H9 (cell line): ENCODE measurements at regions not wholly inside any gene's neighbourhood (a gene's known extent, or its start where the extent isn't known, plus 50 kb on each side); places are given as distances from the start of the nearest gene placed in this dataset.

Source experiments
- DNase-seq: peaks from one replicate; pipeline ENCODE4 v3.0.0-alpha.2; 2017
- H2AFZ ChIP-seq: one replicate; pipeline ENCODE4 v1.6.1; 2013; ENCODE audit warnings: mild to moderate bottlenecking, low read length, control low read depth, moderate library complexity
- H2AK5ac ChIP-seq: 2 replicates; pipeline ENCODE4 v1.6.1; 2013; ENCODE audit warnings: low read length, control low read depth, mixed read lengths; ENCODE audit not compliant: insufficient read length
- H2BK120ac ChIP-seq: one replicate; pipeline ENCODE4 v1.6.1; 2013; ENCODE audit warnings: low read depth, mild to moderate bottlenecking, low read length, control low read depth, inconsistent platforms; ENCODE audit not compliant: poor library complexity, severe bottlenecking
- H2BK12ac ChIP-seq: 2 replicates; pipeline ENCODE4 v1.6.1; 2013; ENCODE audit warnings: low read length, control low read depth, mixed read lengths, low read depth; ENCODE audit not compliant: insufficient read length
- H2BK15ac ChIP-seq: 2 replicates; pipeline ENCODE4 v1.6.1; 2013; ENCODE audit warnings: low read depth, low read length, control low read depth
- H2BK20ac ChIP-seq: one replicate; pipeline ENCODE4 v1.6.1; 2013; ENCODE audit warnings: low read depth, mild to moderate bottlenecking, low read length, control low read depth, inconsistent platforms; ENCODE audit not compliant: poor library complexity, severe bottlenecking
- H2BK5ac ChIP-seq: 2 replicates; pipeline ENCODE4 v1.6.1; 2013; ENCODE audit warnings: low read length, control low read depth, mixed read lengths; ENCODE audit not compliant: insufficient read length
- H3K14ac ChIP-seq: 2 replicates; pipeline ENCODE4 v1.6.1; 2013; ENCODE audit warnings: low read length, control low read depth; ENCODE audit not compliant: insufficient read depth
- H3K18ac ChIP-seq: 2 replicates; pipeline ENCODE4 v1.6.1; 2013; ENCODE audit warnings: low read depth, mild to moderate bottlenecking, mixed read lengths, low read length, control low read depth; ENCODE audit not compliant: insufficient read length
- H3K23ac ChIP-seq: 2 replicates; pipeline ENCODE4 v1.6.1; 2013; ENCODE audit warnings: low read length, control low read depth, mixed read lengths, low read depth; ENCODE audit not compliant: insufficient read length
- H3K23me2 ChIP-seq: 2 replicates; pipeline ENCODE4 v1.6.1; 2013; ENCODE audit warnings: low read depth, mild to moderate bottlenecking, mixed read lengths, low read length, control low read depth; ENCODE audit not compliant: insufficient read length, poor library complexity, severe bottlenecking
- H3K27ac ChIP-seq: 2 replicates; pipeline ENCODE4 v1.5.1; 2013; ENCODE audit warnings: low read length, control low read depth, mixed read lengths, low read depth; ENCODE audit not compliant: insufficient read length
- H3K27me3 ChIP-seq: 2 replicates; pipeline ENCODE4 v1.6.1; 2013; ENCODE audit warnings: low read length, control low read depth, inconsistent platforms; ENCODE audit not compliant: insufficient read depth
- H3K4ac ChIP-seq: 2 replicates; pipeline ENCODE4 v1.6.1; 2013; ENCODE audit warnings: low read depth, mild to moderate bottlenecking, control low read depth, inconsistent platforms, low read length, moderate library complexity
- H3K4me1 ChIP-seq: 2 replicates; pipeline ENCODE4 v1.6.1; 2013; ENCODE audit warnings: low read length, control low read depth, inconsistent platforms; ENCODE audit not compliant: insufficient read depth
- H3K4me2 ChIP-seq: 2 replicates; pipeline ENCODE4 v1.6.1; 2013; ENCODE audit warnings: low read length, control low read depth, mixed read lengths; ENCODE audit not compliant: insufficient read length, insufficient read depth
- H3K56ac ChIP-seq: 2 replicates; pipeline ENCODE4 v1.6.1; 2013; ENCODE audit warnings: low read depth, mild to moderate bottlenecking, mixed read lengths, low read length, control low read depth; ENCODE audit not compliant: insufficient read length
- H3K79me1 ChIP-seq: 2 replicates; pipeline ENCODE4 v1.6.1; 2013; ENCODE audit warnings: low read depth, mild to moderate bottlenecking, moderate library complexity, low read length, control low read depth, inconsistent platforms; ENCODE audit not compliant: insufficient read depth, poor library complexity, severe bottlenecking
- H3K79me2 ChIP-seq: 2 replicates; pipeline ENCODE4 v1.6.1; 2013; ENCODE audit warnings: low read length, control low read depth, inconsistent platforms; ENCODE audit not compliant: insufficient read depth
- H3K9ac ChIP-seq: 2 replicates; pipeline ENCODE4 v1.6.1; 2013; ENCODE audit warnings: low read length, control low read depth, mixed read lengths; ENCODE audit not compliant: insufficient read length; ENCODE audit errors: extremely low read depth
- H3K9me3 ChIP-seq: one replicate; pipeline ENCODE4 v1.6.1; 2013; ENCODE audit warnings: low read depth, low read length, inconsistent platforms; ENCODE audit not compliant: control insufficient read depth
- H3T11ph ChIP-seq: one replicate; pipeline ENCODE4 v1.6.1; 2013; ENCODE audit warnings: mild to moderate bottlenecking, low read length, control low read depth, inconsistent platforms
- H4K20me1 ChIP-seq: one replicate; pipeline ENCODE4 v1.6.1; 2013; ENCODE audit not compliant: control insufficient read depth, insufficient read length, insufficient read depth
- H4K5ac ChIP-seq: 2 replicates; pipeline ENCODE4 v1.6.1; 2013; ENCODE audit warnings: low read depth, mild to moderate bottlenecking, mixed read lengths, low read length, control low read depth; ENCODE audit not compliant: insufficient read length
- H4K8ac ChIP-seq: replicated peaks from 2 replicates; pipeline ENCODE4 v1.6.1; 2013; ENCODE audit warnings: low read length, control low read depth, mixed read lengths, low read depth; ENCODE audit not compliant: insufficient read length
- H4K91ac ChIP-seq: 2 replicates; pipeline ENCODE4 v1.6.1; 2013; ENCODE audit warnings: low read depth, mild to moderate bottlenecking, moderate library complexity, mixed read lengths, low read length, control low read depth; ENCODE audit not compliant: insufficient read length
- H3K27ac Mint-ChIP-seq, 3 experiments: 2 replicates in 2 of 3; 3 replicates in 1 of 3; pipeline ENCODE4 v1.8.0; 2020 to 2021; ENCODE audit warnings: mixed read lengths in 3 of 3, mild to moderate bottlenecking in 1 of 3, moderate library complexity in 1 of 3
- H3K27me3 Mint-ChIP-seq: 2 replicates; pipeline ENCODE4 v1.8.0; 2021; ENCODE audit warnings: low read depth, mild to moderate bottlenecking, moderate library complexity, mixed read lengths
- H3K36me3 Mint-ChIP-seq, 3 experiments: 2 replicates in 2 of 3; 3 replicates in 1 of 3; pipeline ENCODE4 v1.8.0; 2020 to 2021; ENCODE audit warnings: low read depth in 3 of 3, mixed read lengths in 3 of 3; ENCODE audit not compliant: insufficient read depth in 1 of 3
- H3K4me1 Mint-ChIP-seq, 2 experiments: 2 replicates each; pipeline ENCODE4 v1.8.0; 2020; ENCODE audit warnings: mixed read lengths in 2 of 2
- H3K4me3 Mint-ChIP-seq, 2 experiments: 2 replicates in 1 of 2; 3 replicates in 1 of 2; pipeline ENCODE4 v1.8.0; 2020 to 2021; ENCODE audit warnings: mild to moderate bottlenecking in 2 of 2, mixed read lengths in 2 of 2, moderate library complexity in 1 of 2
- H3K9me3 Mint-ChIP-seq, 2 experiments: 2 replicates in 1 of 2; 3 replicates in 1 of 2; pipeline ENCODE4 v1.8.0; 2020; ENCODE audit warnings: mild to moderate bottlenecking in 2 of 2, mixed read lengths in 2 of 2, moderate library complexity in 1 of 2
- WGBS: extraction: QIAGEN DNeasy Blood & Tissue Kit; methylation state at CpG from one replicate; pipeline ENCODE4 v1.1.7; 2013; ENCODE audit warnings: missing lambda C conversion rate, low lambda C conversion rate, mixed read lengths; ENCODE audit not compliant: insufficient read length; ENCODE audit errors: extremely low coverage; 5-methylcytosine and 5-hydroxymethylcytosine counted together
- TF ChIP-seq, protein P1 (sequence below): fragments of 200-600 bp; sonication (generic); conservative IDR thresholded peaks from 3 replicates; pipeline ENCODE4 v1.8.0; 2021; ENCODE audit warnings: antibody characterized with exemption, mild to moderate bottlenecking

DNA sequence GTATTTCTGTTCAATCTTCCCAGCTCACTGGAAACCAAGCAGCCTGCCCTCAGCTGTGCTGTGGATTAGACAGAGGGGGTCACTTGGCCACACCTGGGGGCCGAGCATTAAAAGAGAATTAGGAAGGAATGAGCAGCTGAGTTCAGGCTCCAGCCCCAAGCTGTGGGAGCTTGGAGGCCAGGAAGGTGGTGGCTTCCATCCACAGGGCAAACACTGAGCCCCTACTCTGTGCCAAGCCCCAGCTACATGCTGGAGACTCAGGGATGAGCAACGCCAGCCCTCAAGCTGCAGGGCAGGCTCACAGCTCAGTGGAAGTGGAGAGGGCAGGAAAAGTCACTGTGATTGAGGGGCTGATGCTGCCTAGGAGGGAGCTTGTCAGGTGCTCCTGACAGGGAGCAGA lies 412.7 kb downstream of the BCL11B start:
- H3K9me3 Mint-ChIP-seq: peaks cover 0 to 4% of the 10 kb centered on the region in 2 experiments; a peak in 3 of 5 replicates
- Histone ChIP-seq H2BK12ac (no peak overlapping the region), H2BK20ac (no peak overlapping the region), H3K4me1 (no peaks in the 10 kb centered on the region), H3K9me3 (no peaks in the 10 kb centered on the region), H2BK120ac (no peak overlapping the region), H3K23ac (no peak overlapping the region), H3K4ac (no peak overlapping the region), H4K5ac (no peak overlapping the region), H2AFZ (no peak overlapping the region), H4K20me1 (no peaks in the 10 kb centered on the region), H4K8ac (no peak overlapping the region), H3K9ac (no peak overlapping the region), H2AK5ac (no peak overlapping the region), H3K27ac (no peak overlapping the region), H2BK15ac (no peak overlapping the region), H3K79me2 (no peaks in the 10 kb centered on the region), H3K79me1 (no peaks in the 10 kb centered on the region), H4K91ac (no peak overlapping the region), H3K56ac (no peak overlapping the region), H3K27me3 (no peaks in the 10 kb centered on the region), H3K14ac (peak overlapping the region; percentile 11; the same call in 1 of the 2 replicates), H2BK5ac (no peak overlapping the region), H3T11ph (no peak overlapping the region), H3K23me2 (no peaks in the 10 kb centered on the region), H3K18ac (no peak overlapping the region), H3K4me2 (no peak overlapping the region)
- no peak for DNase-seq
- no peaks in the 10 kb centered on the region; a peak in 1 of 4 replicates for H3K4me1 Mint-ChIP-seq
- TF ChIP-seq, protein P1, sequence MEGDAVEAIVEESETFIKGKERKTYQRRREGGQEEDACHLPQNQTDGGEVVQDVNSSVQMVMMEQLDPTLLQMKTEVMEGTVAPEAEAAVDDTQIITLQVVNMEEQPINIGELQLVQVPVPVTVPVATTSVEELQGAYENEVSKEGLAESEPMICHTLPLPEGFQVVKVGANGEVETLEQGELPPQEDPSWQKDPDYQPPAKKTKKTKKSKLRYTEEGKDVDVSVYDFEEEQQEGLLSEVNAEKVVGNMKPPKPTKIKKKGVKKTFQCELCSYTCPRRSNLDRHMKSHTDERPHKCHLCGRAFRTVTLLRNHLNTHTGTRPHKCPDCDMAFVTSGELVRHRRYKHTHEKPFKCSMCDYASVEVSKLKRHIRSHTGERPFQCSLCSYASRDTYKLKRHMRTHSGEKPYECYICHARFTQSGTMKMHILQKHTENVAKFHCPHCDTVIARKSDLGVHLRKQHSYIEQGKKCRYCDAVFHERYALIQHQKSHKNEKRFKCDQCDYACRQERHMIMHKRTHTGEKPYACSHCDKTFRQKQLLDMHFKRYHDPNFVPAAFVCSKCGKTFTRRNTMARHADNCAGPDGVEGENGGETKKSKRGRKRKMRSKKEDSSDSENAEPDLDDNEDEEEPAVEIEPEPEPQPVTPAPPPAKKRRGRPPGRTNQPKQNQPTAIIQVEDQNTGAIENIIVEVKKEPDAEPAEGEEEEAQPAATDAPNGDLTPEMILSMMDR: no peak
- H3K36me3 Mint-ChIP-seq: no peaks in the 10 kb centered on the region
- WGBS: no CpG with 5 or more reads among the region's 2 CpGs
- H3K27ac Mint-ChIP-seq: peak overlapping the region in 1 of 3 experiments; percentile 65; a peak in 3 of 7 replicates
- H3K27me3 Mint-ChIP-seq: peaks cover 2% of the 10 kb centered on the region
- H3K4me3 Mint-ChIP-seq: no peak overlapping the region
